Liver (tissue), 8 donors: ENCODE measurements at regions not wholly inside any gene's neighbourhood (a gene's known extent, or its start where the extent isn't known, plus 50 kb on each side); places are given as distances from the start of the nearest gene placed in this dataset.

Source experiments
- DNase-seq: peaks from one replicate; pipeline ENCODE4 v3.0.0-alpha.2; 2017; ENCODE audit warnings: low spot score
- H3K27ac ChIP-seq, 2 donors: one replicate each; pipeline ENCODE4 v1.7.0; 2013; ENCODE audit warnings: inconsistent platforms in 2 of 2, low read length in 2 of 2, control low read depth in 1 of 2, low read depth in 1 of 2, mild to moderate bottlenecking in 1 of 2
- H3K27me3 ChIP-seq, 4 donors: one replicate each; pipeline versions ENCODE4 v1.6.1 to v1.7.0; 2013; ENCODE audit warnings: low read length in 3 of 4, inconsistent platforms in 1 of 4, mild to moderate bottlenecking in 1 of 4, moderate library complexity in 1 of 4; ENCODE audit not compliant: control insufficient read depth in 4 of 4, insufficient read depth in 4 of 4
- H3K36me3 ChIP-seq, 4 donors: one replicate each; pipeline versions ENCODE4 v1.6.1 to v1.7.0; 2013; ENCODE audit warnings: low read length in 3 of 4, mild to moderate bottlenecking in 3 of 4, low read depth in 1 of 4, moderate library complexity in 1 of 4; ENCODE audit not compliant: control insufficient read depth in 4 of 4, insufficient read depth in 3 of 4
- H3K4me1 ChIP-seq, 4 donors: one replicate each; pipeline versions ENCODE4 v1.6.1 to v1.7.0; 2013; ENCODE audit warnings: low read length in 3 of 4, mild to moderate bottlenecking in 3 of 4, moderate library complexity in 1 of 4; ENCODE audit not compliant: control insufficient read depth in 4 of 4, insufficient read depth in 4 of 4
- H3K4me3 ChIP-seq, 3 donors: one replicate each; pipeline versions ENCODE4 v1.6.1 to v1.7.0; 2013; ENCODE audit warnings: low read length in 3 of 3, control low read depth in 1 of 3, low read depth in 1 of 3, mild to moderate bottlenecking in 1 of 3
- H3K9ac ChIP-seq, 2 donors: one replicate each; pipeline ENCODE4 v1.7.0; 2013; ENCODE audit warnings: low read length in 2 of 2, mild to moderate bottlenecking in 2 of 2, moderate library complexity in 2 of 2, control low read depth in 1 of 2, low read depth in 1 of 2
- H3K9me3 ChIP-seq, 4 donors: one replicate each; pipeline versions ENCODE4 v1.6.1 to v1.7.0; 2013; ENCODE audit warnings: low read length in 3 of 4; ENCODE audit not compliant: control insufficient read depth in 4 of 4
- ATF3 ChIP-seq: IDR thresholded peaks from 2 replicates; pipeline ENCODE4 v1.6.1; 2016; ENCODE audit warnings: antibody characterized with exemption
- EGR1 ChIP-seq, 2 donors: IDR thresholded peaks; 2 replicates each; pipeline ENCODE4 v1.6.1; 2016 to 2018; ENCODE audit warnings: antibody characterized with exemption in 2 of 2, low read depth in 2 of 2
- FOXA1 ChIP-seq: IDR thresholded peaks from 2 replicates; pipeline ENCODE4 v1.6.1; 2016; ENCODE audit warnings: antibody characterized with exemption
- FOXA2 ChIP-seq: IDR thresholded peaks from 2 replicates; pipeline ENCODE4 v1.6.1; 2016; ENCODE audit warnings: antibody characterized with exemption
- GABPA ChIP-seq, 2 donors: IDR thresholded peaks in 1 of 2; conservative IDR thresholded peaks in 1 of 2; 2 replicates each; pipeline ENCODE4 v1.6.1; 2016; ENCODE audit warnings: antibody characterized with exemption in 2 of 2, mild to moderate bottlenecking in 1 of 2, moderate library complexity in 1 of 2
- HNF4A ChIP-seq, 2 donors: conservative IDR thresholded peaks; 2 replicates each; pipeline ENCODE4 v1.6.1; 2016; ENCODE audit warnings: antibody characterized with exemption in 2 of 2, mild to moderate bottlenecking in 2 of 2
- HNF4G ChIP-seq: IDR thresholded peaks from 2 replicates; pipeline ENCODE4 v1.6.1; 2016; ENCODE audit warnings: antibody characterized with exemption
- JUND ChIP-seq, 2 donors: IDR thresholded peaks; 2 replicates each; pipeline ENCODE4 v1.6.1; 2016; ENCODE audit warnings: antibody characterized with exemption in 2 of 2
- MAX ChIP-seq: IDR thresholded peaks from 2 replicates; pipeline ENCODE4 v1.6.1; 2016; ENCODE audit warnings: antibody characterized with exemption
- NR2F2 ChIP-seq: IDR thresholded peaks from 2 replicates; pipeline ENCODE4 v1.6.1; 2016; ENCODE audit warnings: antibody characterized with exemption
- RAD21 ChIP-seq, 2 donors: IDR thresholded peaks; 2 replicates each; pipeline ENCODE4 v1.6.1; 2016; ENCODE audit warnings: antibody characterized with exemption in 2 of 2, mild to moderate bottlenecking in 2 of 2
- REST ChIP-seq: IDR thresholded peaks from 2 replicates; pipeline ENCODE4 v1.6.1; 2016; ENCODE audit warnings: antibody characterized with exemption, mild to moderate bottlenecking
- RXRA ChIP-seq, 2 donors: IDR thresholded peaks; 2 replicates each; pipeline ENCODE4 v1.6.1; 2017 to 2018; ENCODE audit warnings: antibody characterized with exemption in 2 of 2, mild to moderate bottlenecking in 1 of 2
- SP1 ChIP-seq: IDR thresholded peaks from 2 replicates; pipeline ENCODE4 v1.6.1; 2018; ENCODE audit warnings: antibody characterized with exemption, mild to moderate bottlenecking
- TAF1 ChIP-seq: conservative IDR thresholded peaks from 2 replicates; pipeline ENCODE4 v1.6.1; 2016; ENCODE audit warnings: antibody characterized with exemption, mild to moderate bottlenecking
- YY1 ChIP-seq: IDR thresholded peaks from 2 replicates; pipeline ENCODE4 v1.6.1; 2016; ENCODE audit warnings: antibody characterized with exemption, mild to moderate bottlenecking
- ZBTB33 ChIP-seq: IDR thresholded peaks from 2 replicates; pipeline ENCODE4 v1.6.1; 2016; ENCODE audit warnings: antibody characterized with exemption
- whole genome bisulfite sequencing: extraction: QIAGEN DNeasy Blood & Tissue Kit; methylation state at CpG from one replicate; pipeline ENCODE4 v1.1.7; 2013; 5-methylcytosine and 5-hydroxymethylcytosine counted together
- TF ChIP-seq, protein P1 (sequence below): fragments of 150-350 bp; IDR thresholded peaks from 2 replicates; pipeline ENCODE4 v1.5.1; 2017; ENCODE audit warnings: improper control_type of control experiment, low read depth, low read length; ENCODE audit not compliant: missing input control
- donor health status: healthy.
- donor health status: healthy.
- donor health status: healthy.
- donor health status: healthy.
- donor health status: healthy.

- TF ChIP-seq RAD21 (IDR thresholded peaks at IDR 0.05): no peak
- no peak for TF ChIP-seq YY1
These were observed 298.4 kb downstream of the SLITRK6 start (continued) for GRCh38 chr13:85500696-85501256.

DNA sequence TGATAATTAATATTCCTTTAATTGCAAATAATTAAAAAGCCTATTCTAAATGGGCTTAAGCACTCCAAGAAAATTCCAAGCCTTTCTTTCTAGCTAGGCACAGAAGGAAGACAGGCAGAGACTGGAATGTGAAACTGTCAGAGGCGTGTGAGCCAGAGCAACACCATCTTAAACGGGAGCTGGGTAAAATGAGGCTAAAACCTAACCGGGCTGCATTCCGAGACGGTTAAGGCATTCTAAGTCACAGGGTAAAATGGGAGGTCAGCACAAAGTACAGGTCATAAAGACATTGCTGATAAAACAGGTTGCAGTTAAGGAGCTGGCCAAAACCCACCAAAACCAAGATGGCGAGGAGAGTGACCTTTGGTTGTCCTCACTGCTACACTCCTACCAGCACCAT, 300.4 kb downstream of the SLITRK6 start:
- Histone ChIP-seq H3K9ac (no peak overlapping the region), H3K4me1 (no peaks in the 10 kb centered on the region), H3K36me3 (no peaks in the 10 kb centered on the region), H3K4me3 (no peak overlapping the region), H3K27me3 (no peaks in the 10 kb centered on the region), H3K9me3 (peaks cover 0 to 2% (median 0%) of the 10 kb centered on the region in 4 donors), H3K27ac (no peak overlapping the region)
- WGBS: 91% methylated on average over 6 of the region's 6 CpGs
- TF ChIP-seq JUND (IDR thresholded peaks at IDR 0.05) (no peak), TAF1 (no peak), FOXA2 (no peak), ATF3 (no peak), EGR1 (IDR thresholded peaks at IDR 0.05; ENCODE audit: low read depth in 2 of 2) (no peak), GABPA (IDR thresholded peaks at IDR 0.05 in 1 of 2, conservative IDR thresholded peaks at IDR 0.05 in 1 of 2) (no peak), RXRA (IDR thresholded peaks at IDR 0.05) (no peak), MAX (no peak), FOXA1 (no peak), HNF4A (conservative IDR thresholded peaks at IDR 0.05) (no peak), RAD21 (IDR thresholded peaks at IDR 0.05) (no peak), HNF4G (no peak), NR2F2 (no peak)
- TF ChIP-seq, protein P1, sequence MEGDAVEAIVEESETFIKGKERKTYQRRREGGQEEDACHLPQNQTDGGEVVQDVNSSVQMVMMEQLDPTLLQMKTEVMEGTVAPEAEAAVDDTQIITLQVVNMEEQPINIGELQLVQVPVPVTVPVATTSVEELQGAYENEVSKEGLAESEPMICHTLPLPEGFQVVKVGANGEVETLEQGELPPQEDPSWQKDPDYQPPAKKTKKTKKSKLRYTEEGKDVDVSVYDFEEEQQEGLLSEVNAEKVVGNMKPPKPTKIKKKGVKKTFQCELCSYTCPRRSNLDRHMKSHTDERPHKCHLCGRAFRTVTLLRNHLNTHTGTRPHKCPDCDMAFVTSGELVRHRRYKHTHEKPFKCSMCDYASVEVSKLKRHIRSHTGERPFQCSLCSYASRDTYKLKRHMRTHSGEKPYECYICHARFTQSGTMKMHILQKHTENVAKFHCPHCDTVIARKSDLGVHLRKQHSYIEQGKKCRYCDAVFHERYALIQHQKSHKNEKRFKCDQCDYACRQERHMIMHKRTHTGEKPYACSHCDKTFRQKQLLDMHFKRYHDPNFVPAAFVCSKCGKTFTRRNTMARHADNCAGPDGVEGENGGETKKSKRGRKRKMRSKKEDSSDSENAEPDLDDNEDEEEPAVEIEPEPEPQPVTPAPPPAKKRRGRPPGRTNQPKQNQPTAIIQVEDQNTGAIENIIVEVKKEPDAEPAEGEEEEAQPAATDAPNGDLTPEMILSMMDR: no peak
- no peak for DNase-seq

DNA sequence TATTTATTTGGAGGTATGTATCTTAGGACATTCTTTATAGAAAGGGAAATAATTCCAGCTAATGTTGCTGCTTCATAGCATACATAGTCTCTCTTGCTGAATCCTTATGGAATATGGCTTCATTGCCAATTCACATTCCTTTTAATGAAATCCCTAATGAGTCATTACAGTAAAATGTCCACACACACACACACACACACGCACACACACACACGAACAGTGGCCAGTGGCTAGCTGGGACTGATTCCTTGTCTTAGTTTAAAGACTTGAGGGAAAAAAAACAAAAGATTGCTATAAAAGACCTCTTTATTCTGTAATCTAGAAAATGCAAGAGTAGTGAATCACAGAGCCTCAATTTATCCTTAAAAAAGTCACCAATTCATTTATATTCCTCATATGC, 301.6 kb downstream of the SLITRK6 start:
- TF ChIP-seq GABPA (IDR thresholded peaks at IDR 0.05 in 1 of 2, conservative IDR thresholded peaks at IDR 0.05 in 1 of 2) (no peak), JUND (IDR thresholded peaks at IDR 0.05) (no peak), TAF1 (no peak), FOXA2 (no peak), MAX (no peak), EGR1 (IDR thresholded peaks at IDR 0.05; ENCODE audit: low read depth in 2 of 2) (no peak), ATF3 (no peak), REST (no peak), ZBTB33 (no peak), SP1 (no peak), RXRA (IDR thresholded peaks at IDR 0.05) (no peak)
- TF ChIP-seq, protein P1: no peak
- Histone ChIP-seq H3K4me3 (no peak overlapping the region), H3K36me3 (no peaks in the 10 kb centered on the region), H3K27ac (no peak overlapping the region), H3K27me3 (no peaks in the 10 kb centered on the region), H3K9me3 (peaks cover 0 to 2% (median 0%) of the 10 kb centered on the region in 4 donors), H3K4me1 (no peaks in the 10 kb centered on the region), H3K9ac (no peak overlapping the region)
- WGBS: 73% methylated on average over 2 of the region's 2 CpGs
- no peak for DNase-seq
